DND-41 (cell line): ENCODE measurements at regions not wholly inside any gene's neighbourhood (a gene's known extent, or its start where the extent isn't known, plus 50 kb on each side); places are given as distances from the start of the nearest gene placed in this dataset.

ENCODE experiments used
- ATAC-seq: fragments of 200-7000 bp; cut with Tn5 transposase; 3 replicates; pipeline ENCODE4 v1.9.1; 2021; ENCODE audit warnings: low read depth; ENCODE audit not compliant: insufficient read depth
- DNase-seq: peaks from one replicate; pipeline ENCODE4 v3.0.0-alpha.2; 2020
- H2AFZ ChIP-seq: 2 replicates; pipeline ENCODE4 v1.6.0; 2012; ENCODE audit warnings: low read depth, low read length
- H3K27ac ChIP-seq: 2 replicates; pipeline ENCODE4 v1.5.1; 2012; ENCODE audit warnings: low read length, inconsistent platforms
- H3K27me3 ChIP-seq: fragments of 200-600 bp; sonication (generic); 2 replicates; pipeline ENCODE4 v1.6.0; 2012; ENCODE audit warnings: low read length, mild to moderate bottlenecking, inconsistent platforms; ENCODE audit not compliant: insufficient read depth, poor library complexity
- H3K36me3 ChIP-seq: 2 replicates; pipeline ENCODE4 v1.5.1; 2012; ENCODE audit warnings: low read length, inconsistent platforms; ENCODE audit not compliant: insufficient read depth
- H3K4me1 ChIP-seq: 2 replicates; pipeline ENCODE4 v1.5.1; 2012; ENCODE audit warnings: mild to moderate bottlenecking, low read length; ENCODE audit not compliant: insufficient read depth
- H3K4me2 ChIP-seq: 2 replicates; pipeline ENCODE4 v1.6.0; 2012; ENCODE audit warnings: mild to moderate bottlenecking, moderate library complexity, low read length, inconsistent platforms; ENCODE audit not compliant: insufficient read depth
- H3K4me3 ChIP-seq, 2 experiments: fragments of 200-600 bp in 1 of 2; shearing (Covaris generic) in 1 of 2; 2 replicates each; pipeline ENCODE4 v1.5.1; 2012 to 2016; ENCODE audit warnings: inconsistent platforms in 2 of 2, low read length in 2 of 2, mild to moderate bottlenecking in 2 of 2, low read depth in 1 of 2, moderate library complexity in 1 of 2
- H3K79me2 ChIP-seq: 2 replicates; pipeline ENCODE4 v1.6.0; 2012; ENCODE audit warnings: low read length, inconsistent platforms; ENCODE audit not compliant: insufficient read depth
- H3K9ac ChIP-seq: 2 replicates; pipeline ENCODE4 v1.6.0; 2012; ENCODE audit warnings: low read depth, mild to moderate bottlenecking, inconsistent platforms, low read length, moderate library complexity
- H3K9me3 ChIP-seq: 2 replicates; pipeline ENCODE4 v1.5.1; 2012; ENCODE audit warnings: low read length, moderate library complexity, mild to moderate bottlenecking, inconsistent platforms; ENCODE audit not compliant: insufficient read depth, severe bottlenecking
- H4K20me1 ChIP-seq: 2 replicates; pipeline ENCODE4 v1.6.0; 2012; ENCODE audit warnings: low read length; ENCODE audit not compliant: insufficient read depth
- CTCF ChIP-seq: IDR thresholded peaks from 2 replicates; pipeline ENCODE4 v1.5.1; 2012; ENCODE audit warnings: borderline replicate concordance, low read length, moderate library complexity, mild to moderate bottlenecking; ENCODE audit not compliant: poor library complexity, severe bottlenecking; ENCODE audit errors: extremely low read depth
- EZH2 ChIP-seq: IDR thresholded peaks from 3 replicates; pipeline ENCODE4 v1.6.1; 2012; ENCODE audit warnings: borderline replicate concordance, low read depth, mild to moderate bottlenecking, moderate library complexity, low read length, inconsistent platforms; ENCODE audit not compliant: severe bottlenecking

- Histone ChIP-seq H3K4me1 (no peaks in the 10 kb centered on the region), H3K9ac (no peak overlapping the region), H3K27me3 (no peaks in the 10 kb centered on the region), H3K4me3 (no peak overlapping the region), H3K79me2 (no peaks in the 10 kb centered on the region), H3K4me2 (no peak overlapping the region), H3K36me3 (no peaks in the 10 kb centered on the region), H3K27ac (no peak overlapping the region), H2AFZ (no peak overlapping the region), H4K20me1 (no peaks in the 10 kb centered on the region), H3K9me3 (no peaks in the 10 kb centered on the region)
- ATAC-seq (no peak), DNase-seq (no peak)
- no peak for TF ChIP-seq CTCF
- no peak for TF ChIP-seq EZH2
These were observed 212.8 kb upstream of the FUT9 start for GRCh38 chr6:95802978-95803377.

- Histone ChIP-seq H2AFZ (no peak overlapping the region), H3K27me3 (no peaks in the 10 kb centered on the region), H3K9me3 (no peaks in the 10 kb centered on the region), H3K27ac (no peak overlapping the region), H3K9ac (no peak overlapping the region), H3K4me1 (no peaks in the 10 kb centered on the region), H3K4me3 (no peak overlapping the region), H4K20me1 (no peaks in the 10 kb centered on the region), H3K36me3 (no peaks in the 10 kb centered on the region), H3K4me2 (no peak overlapping the region), H3K79me2 (no peaks in the 10 kb centered on the region)
- DNase-seq = no peak
- no peak for ATAC-seq
- TF ChIP-seq CTCF (no peak), EZH2 (no peak)
These were observed 211.9 kb upstream of the FUT9 start for GRCh38 chr6:95803889-95804288.

GRCh38 chr6:95804847-95805541 lies 210.8 kb upstream of the FUT9 start:
- no peaks in the 10 kb centered on the region for H3K79me2 ChIP-seq
- no peaks in the 10 kb centered on the region for H3K9me3 ChIP-seq
- no peak overlapping the region for H3K4me3 ChIP-seq
- no peaks in the 10 kb centered on the region for H3K27me3 ChIP-seq
- no peak overlapping the region for H3K9ac ChIP-seq
- H2AFZ ChIP-seq = no peak overlapping the region
- ATAC-seq (no peak), DNase-seq (no peak)
- H3K4me2 ChIP-seq = no peak overlapping the region
- H3K36me3 ChIP-seq = no peaks in the 10 kb centered on the region
- no peaks in the 10 kb centered on the region for H3K4me1 ChIP-seq
- no peaks in the 10 kb centered on the region for H4K20me1 ChIP-seq
- H3K27ac ChIP-seq = no peak overlapping the region
- TF ChIP-seq CTCF (no peak), EZH2 (no peak)
